Activated naive CD4-positive, alpha-beta T cell treated with anti-CD3 and anti-CD28 coated beads, Interleukin-2, amount 50 U/mL, for 16 hours (primary cell): ENCODE measurements at regions not wholly inside any gene's neighbourhood (a gene's known extent, or its start where the extent isn't known, plus 50 kb on each side); places are given as distances from the start of the nearest gene placed in this dataset.

Source experiments
- DNase-seq: peaks from one replicate; pipeline ENCODE4 v3.0.0-alpha.2; 2020

GRCh38 chr4:178633263-178633662 lies 1191.0 kb upstream of the AGA start:
- DNase-seq: no peak

- no peak for DNase-seq
These were observed 1222.4 kb upstream of the AGA start for GRCh38 chr4:178664621-178665020.

- DNase-seq: no peak
These were observed 1223.7 kb upstream of the AGA start for GRCh38 chr4:178665916-178666315.

- no peak for DNase-seq
These were observed 1229.5 kb upstream of the AGA start for GRCh38 chr4:178671766-178672165.

- no peak for DNase-seq
These were observed 1230.3 kb upstream of the AGA start for GRCh38 chr4:178672512-178672911.

- DNase-seq: no peak
These were observed 1239.6 kb upstream of the AGA start for GRCh38 chr4:178681871-178682270.

GRCh38 chr4:178689926-178690325 lies 1247.7 kb upstream of the AGA start:
- DNase-seq: no peak

- no peak for DNase-seq
These were observed 1251.6 kb upstream of the AGA start for GRCh38 chr4:178693816-178694215.

- DNase-seq: no peak
These were observed 1254.3 kb upstream of the AGA start for GRCh38 chr4:178696515-178696914.

GRCh38 chr4:178712486-178712885 lies 1270.2 kb upstream of the AGA start:
- no peak for DNase-seq

GRCh38 chr4:178738026-178738425 lies 1295.8 kb upstream of the AGA start:
- DNase-seq: no peak

- DNase-seq: no peak
These were observed 1303.0 kb upstream of the AGA start for GRCh38 chr4:178745203-178745602.

- DNase-seq: no peak
These were observed 1310.8 kb upstream of the AGA start for GRCh38 chr4:178752954-178753525.

GRCh38 chr4:178778496-178778895 lies 1336.3 kb upstream of the AGA start:
- no peak for DNase-seq

- DNase-seq: no peak
These were observed 1339.5 kb upstream of the AGA start for GRCh38 chr4:178781779-178782178.

- DNase-seq: no peak
These were observed 1342.3 kb upstream of the AGA start for GRCh38 chr4:178784491-178784890.

- no peak for DNase-seq
These were observed 1347.0 kb upstream of the AGA start for GRCh38 chr4:178789279-178789678.

- no peak for DNase-seq
These were observed 1357.0 kb upstream of the AGA start for GRCh38 chr4:178799204-178799603.

GRCh38 chr4:178808106-178808505 lies 1365.9 kb upstream of the AGA start:
- no peak for DNase-seq

- no peak for DNase-seq
These were observed 1367.7 kb upstream of the AGA start for GRCh38 chr4:178809921-178810320.

- DNase-seq: no peak
These were observed 1369.1 kb upstream of the AGA start for GRCh38 chr4:178811356-178811755.

GRCh38 chr4:178812866-178813265 lies 1370.6 kb upstream of the AGA start:
- no peak for DNase-seq

- no peak for DNase-seq
These were observed 1372.7 kb upstream of the AGA start for GRCh38 chr4:178814908-178815307.

- no peak for DNase-seq
These were observed 1381.5 kb upstream of the AGA start for GRCh38 chr4:178823673-178824295.

- no peak for DNase-seq
These were observed 1394.6 kb upstream of the AGA start for GRCh38 chr4:178836865-178837264.
